Suprapubic skin (tissue), 4 donors: ENCODE measurements at regions not wholly inside any gene's neighbourhood (a gene's known extent, or its start where the extent isn't known, plus 50 kb on each side); places are given as distances from the start of the nearest gene placed in this dataset.

Experiments
- EP300 ChIP-seq: sonication (generic); formaldehyde crosslinking; IDR thresholded peaks from one replicate; pipeline ENCODE4 v1.6.1; 2017; ENCODE audit warnings: antibody characterized with exemption
- POLR2A ChIP-seq, 2 donors: fragments of 450-650 bp; IDR thresholded peaks; one replicate each; pipeline ENCODE4 v1.6.1; 2017; ENCODE audit warnings: antibody characterized with exemption in 2 of 2, mild to moderate bottlenecking in 2 of 2, moderate library complexity in 2 of 2
- POLR2AphosphoS5 ChIP-seq, 3 donors: sonication (generic); formaldehyde crosslinking; IDR thresholded peaks; one replicate each; pipeline ENCODE4 v1.6.1; 2017; ENCODE audit warnings: antibody characterized with exemption in 3 of 3
- TF ChIP-seq, protein P1 (sequence below), 2 donors: fragments of 200-600 bp in 1 of 2; fragments of 450-650 bp in 1 of 2; sonication (generic) in 1 of 2; IDR thresholded peaks; one replicate each; pipeline ENCODE4 v1.5.1; 2016 to 2019; ENCODE audit warnings: antibody characterized with exemption in 2 of 2, mild to moderate bottlenecking in 1 of 2, moderate library complexity in 1 of 2

GRCh38 chr22:22322792-22323191, 78.2 kb downstream of the VPREB1 start:
- TF ChIP-seq POLR2A (IDR thresholded peaks at IDR 0.05), result no peak
- TF ChIP-seq, protein P1, sequence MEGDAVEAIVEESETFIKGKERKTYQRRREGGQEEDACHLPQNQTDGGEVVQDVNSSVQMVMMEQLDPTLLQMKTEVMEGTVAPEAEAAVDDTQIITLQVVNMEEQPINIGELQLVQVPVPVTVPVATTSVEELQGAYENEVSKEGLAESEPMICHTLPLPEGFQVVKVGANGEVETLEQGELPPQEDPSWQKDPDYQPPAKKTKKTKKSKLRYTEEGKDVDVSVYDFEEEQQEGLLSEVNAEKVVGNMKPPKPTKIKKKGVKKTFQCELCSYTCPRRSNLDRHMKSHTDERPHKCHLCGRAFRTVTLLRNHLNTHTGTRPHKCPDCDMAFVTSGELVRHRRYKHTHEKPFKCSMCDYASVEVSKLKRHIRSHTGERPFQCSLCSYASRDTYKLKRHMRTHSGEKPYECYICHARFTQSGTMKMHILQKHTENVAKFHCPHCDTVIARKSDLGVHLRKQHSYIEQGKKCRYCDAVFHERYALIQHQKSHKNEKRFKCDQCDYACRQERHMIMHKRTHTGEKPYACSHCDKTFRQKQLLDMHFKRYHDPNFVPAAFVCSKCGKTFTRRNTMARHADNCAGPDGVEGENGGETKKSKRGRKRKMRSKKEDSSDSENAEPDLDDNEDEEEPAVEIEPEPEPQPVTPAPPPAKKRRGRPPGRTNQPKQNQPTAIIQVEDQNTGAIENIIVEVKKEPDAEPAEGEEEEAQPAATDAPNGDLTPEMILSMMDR (IDR thresholded peaks at IDR 0.05), result no peak
- no peak for TF ChIP-seq POLR2AphosphoS5 (IDR thresholded peaks at IDR 0.05)
- no peak for TF ChIP-seq EP300
